PC-9 (cell line): ENCODE measurements at regions not wholly inside any gene's neighbourhood (a gene's known extent, or its start where the extent isn't known, plus 50 kb on each side); places are given as distances from the start of the nearest gene placed in this dataset.

Experiments used
- EZH2 ChIP-seq: fragments of 200-600 bp; sonication (generic); IDR thresholded peaks from 2 replicates; pipeline ENCODE4 v1.8.0; 2017; ENCODE audit warnings: antibody characterized with exemption, low read depth
- TF ChIP-seq, protein P1 (sequence below): fragments of 200-600 bp; sonication (generic); conservative IDR thresholded peaks from 2 replicates; pipeline ENCODE4 v1.6.1; 2017; ENCODE audit warnings: mixed run types, antibody characterized with exemption, mild to moderate bottlenecking, moderate library complexity

DNA sequence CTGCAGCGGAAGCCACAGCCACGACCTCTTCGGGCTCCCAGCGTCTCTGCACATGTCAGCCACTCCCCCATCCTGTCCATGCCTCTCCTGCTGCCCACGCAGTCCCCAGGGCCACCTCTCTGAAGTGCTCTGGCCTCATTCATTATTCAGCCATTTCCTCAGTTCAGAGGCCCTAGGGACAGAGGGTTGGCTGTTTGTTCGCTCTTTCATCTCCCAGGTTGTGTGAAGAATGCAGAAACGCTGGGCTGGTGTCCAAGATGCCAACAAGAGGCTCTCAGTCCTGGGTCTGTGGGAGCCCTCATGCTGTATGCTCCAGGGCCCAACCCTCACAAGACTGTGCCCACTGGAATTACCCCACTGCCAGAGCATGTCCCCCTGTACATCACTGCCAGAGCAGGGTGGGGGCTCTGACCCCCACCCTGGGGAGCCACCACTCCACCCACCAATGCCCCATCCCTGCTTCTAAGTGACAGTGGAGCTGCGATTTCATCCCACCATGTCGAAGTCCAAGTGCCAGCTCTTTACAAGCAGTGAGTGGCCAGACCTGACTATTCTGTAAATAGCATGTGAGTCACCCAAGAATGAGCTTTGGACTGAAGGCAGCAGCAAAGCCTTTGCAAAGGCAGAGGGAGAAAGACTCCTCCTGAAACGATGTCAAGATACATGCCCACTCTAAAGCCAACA, 209.6 kb downstream of the BUD13 start:
- TF ChIP-seq, protein P1, sequence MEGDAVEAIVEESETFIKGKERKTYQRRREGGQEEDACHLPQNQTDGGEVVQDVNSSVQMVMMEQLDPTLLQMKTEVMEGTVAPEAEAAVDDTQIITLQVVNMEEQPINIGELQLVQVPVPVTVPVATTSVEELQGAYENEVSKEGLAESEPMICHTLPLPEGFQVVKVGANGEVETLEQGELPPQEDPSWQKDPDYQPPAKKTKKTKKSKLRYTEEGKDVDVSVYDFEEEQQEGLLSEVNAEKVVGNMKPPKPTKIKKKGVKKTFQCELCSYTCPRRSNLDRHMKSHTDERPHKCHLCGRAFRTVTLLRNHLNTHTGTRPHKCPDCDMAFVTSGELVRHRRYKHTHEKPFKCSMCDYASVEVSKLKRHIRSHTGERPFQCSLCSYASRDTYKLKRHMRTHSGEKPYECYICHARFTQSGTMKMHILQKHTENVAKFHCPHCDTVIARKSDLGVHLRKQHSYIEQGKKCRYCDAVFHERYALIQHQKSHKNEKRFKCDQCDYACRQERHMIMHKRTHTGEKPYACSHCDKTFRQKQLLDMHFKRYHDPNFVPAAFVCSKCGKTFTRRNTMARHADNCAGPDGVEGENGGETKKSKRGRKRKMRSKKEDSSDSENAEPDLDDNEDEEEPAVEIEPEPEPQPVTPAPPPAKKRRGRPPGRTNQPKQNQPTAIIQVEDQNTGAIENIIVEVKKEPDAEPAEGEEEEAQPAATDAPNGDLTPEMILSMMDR: no peak
- TF ChIP-seq EZH2: no peak
